HepG2 (cell line): ENCODE measurements at regions not wholly inside any gene's neighbourhood (a gene's known extent, or its start where the extent isn't known, plus 50 kb on each side); places are given as distances from the start of the nearest gene placed in this dataset.

Experiments
- ATAC-seq: fragments of 200-7000 bp; cut with Tn5 transposase; 3 replicates; pipeline ENCODE4 v1.9.1; 2020; ENCODE audit warnings: mild to moderate bottlenecking, moderate library complexity
- BruUV-seq: library from RNA; stranded (reverse); fragments of 400-500 nt; replicated peaks from 2 replicates; lab custom pipeline; 2021; lab: Mats Ljungman, UMichigan
- CTCF ChIA-PET: fragments of 300-600 bp; formaldehyde crosslinking; extraction: SDS; loops from one replicate; lab custom pipeline; 2021; ENCODE audit warnings: low total read pairs, inconsistent platforms, low intra/inter-chr PET ratio; lab: Yijun Ruan, JAX
- POLR2A ChIA-PET: fragments of 350-600 bp; sonication (Branson Sonifier 250); formaldehyde crosslinking; loops from one replicate; lab custom pipeline; 2020; ENCODE audit warnings: antibody characterized with exemption, inconsistent platforms; lab: Yijun Ruan, JAX
- DNase-seq: peaks from one replicate; pipeline ENCODE4 v3.0.0-alpha.2; 2015; ENCODE audit warnings: low spot score
- FAIRE-seq: peaks from 3 replicates; lab custom pipeline; 2011; peaks lifted over from hg19 to GRCh38; lab: Jason Lieb, UNC
- H2AFZ ChIP-seq: one replicate; pipeline ENCODE4 v1.6.1; 2011; ENCODE audit warnings: low read length, inconsistent platforms
- H3K27ac ChIP-seq: fragments of 300-600 bp; 3 replicates; pipeline ENCODE4 v1.8.0; 2011; ENCODE audit warnings: mixed run types, mild to moderate bottlenecking, mixed read lengths, low read length, inconsistent platforms; ENCODE audit not compliant: insufficient read depth; ENCODE audit errors: extremely low read length
- H3K27me3 ChIP-seq, 2 experiments: fragments of 200-600 bp in 1 of 2; 2 replicates in 1 of 2; 3 replicates in 1 of 2; pipeline versions ENCODE4 v1.6.0 to v1.8.0; 2011; ENCODE audit warnings: low read length in 2 of 2, mild to moderate bottlenecking in 2 of 2, moderate library complexity in 2 of 2, inconsistent platforms in 1 of 2; ENCODE audit not compliant: insufficient read depth in 2 of 2, control insufficient read depth in 1 of 2
- H3K36me3 ChIP-seq, 2 experiments: fragments of 200-600 bp in 1 of 2; replicated peaks in 1 of 2; 2 replicates in 1 of 2; 3 replicates in 1 of 2; pipeline versions ENCODE4 v1.5.1 to v1.8.0; 2011; ENCODE audit warnings: low read length in 2 of 2, inconsistent platforms in 1 of 2; ENCODE audit not compliant: insufficient read depth in 2 of 2, control insufficient read depth in 1 of 2
- H3K4me1 ChIP-seq: 2 replicates; pipeline ENCODE4 v1.5.1; 2012; ENCODE audit warnings: low read length, inconsistent platforms; ENCODE audit not compliant: insufficient read depth
- H3K4me2 ChIP-seq: 2 replicates; pipeline ENCODE4 v1.6.0; 2011; ENCODE audit warnings: low read depth, low read length, inconsistent platforms
- H3K4me3 ChIP-seq, 3 experiments: fragments of 200-600 bp in 1 of 3; sonication (generic), shearing (Covaris generic) in 1 of 3; replicated peaks in 1 of 3; 2 replicates each; pipeline ENCODE4 v1.5.1; 2011 to 2016; ENCODE audit warnings: low read length in 3 of 3, inconsistent platforms in 2 of 3, low read depth in 2 of 3, mild to moderate bottlenecking in 2 of 3, control low read depth in 1 of 3, mixed read lengths in 1 of 3; ENCODE audit not compliant: insufficient read depth in 1 of 3
- H3K79me2 ChIP-seq: one replicate; pipeline ENCODE4 v1.6.1; 2011; ENCODE audit warnings: low read length, inconsistent platforms; ENCODE audit not compliant: insufficient read depth
- H3K9ac ChIP-seq: 2 replicates; pipeline ENCODE4 v1.6.0; 2011; ENCODE audit warnings: mild to moderate bottlenecking, low read depth, low read length, inconsistent platforms; ENCODE audit not compliant: insufficient read depth
- H3K9me3 ChIP-seq: 2 replicates; pipeline ENCODE4 v1.5.1; 2012; ENCODE audit warnings: mild to moderate bottlenecking, low read length
- H4K20me1 ChIP-seq: 2 replicates; pipeline ENCODE4 v1.6.0; 2011; ENCODE audit warnings: inconsistent platforms, mild to moderate bottlenecking, low read length, moderate library complexity; ENCODE audit not compliant: insufficient read depth
- EHMT2 ChIP-seq: fragments of 200-600 bp; sonication (generic); IDR thresholded peaks from 2 replicates; pipeline ENCODE4 v1.7.0; 2017; ENCODE audit warnings: antibody characterized with exemption, low read depth, low read length, borderline replicate concordance
- ELF1 ChIP-seq: sonication (generic); formaldehyde crosslinking; IDR thresholded peaks from 2 replicates; pipeline ENCODE4 v1.4.0; 2020; ENCODE audit warnings: missing genetic modification reagents
- KLF9 ChIP-seq: IDR thresholded peaks from 2 replicates; pipeline ENCODE4 v1.6.1; 2016; ENCODE audit warnings: low read depth
- RXRB ChIP-seq: IDR thresholded peaks from 2 replicates; pipeline ENCODE4 v1.6.1; 2016; ENCODE audit warnings: borderline replicate concordance, missing genetic modification reagents, missing compliant biosample characterization
- SCMH1 ChIP-seq: sonication (generic); formaldehyde crosslinking; IDR thresholded peaks from 2 replicates; pipeline ENCODE4 v1.9.0; 2021; ENCODE audit warnings: missing genetic modification reagents, mild to moderate bottlenecking, borderline replicate concordance
- ZFX ChIP-seq: sonication (generic); formaldehyde crosslinking; IDR thresholded peaks from 2 replicates; pipeline ENCODE4 v1.4.0; 2020; ENCODE audit warnings: mild to moderate bottlenecking, low read depth, missing genetic modification reagents, moderate library complexity
- ZMYM4 ChIP-seq: sonication (generic); formaldehyde crosslinking; IDR thresholded peaks from 2 replicates; pipeline ENCODE4 v1.8.1; 2023; ENCODE audit warnings: mild to moderate bottlenecking, missing genetic modification reagents
- ZNF274 ChIP-seq: sonication (generic); formaldehyde crosslinking; IDR thresholded peaks from 2 replicates; pipeline ENCODE4 v1.5.1; 2020; ENCODE audit warnings: mild to moderate bottlenecking, missing genetic modification reagents
- ZNF501 ChIP-seq: sonication (generic); formaldehyde crosslinking; IDR thresholded peaks from 2 replicates; pipeline ENCODE4 v1.5.1; 2020; ENCODE audit warnings: mild to moderate bottlenecking, moderate library complexity, missing genetic modification reagents
- ZNF530 ChIP-seq: sonication (generic); formaldehyde crosslinking; IDR thresholded peaks from 2 replicates; pipeline ENCODE4 v1.5.0; 2020; ENCODE audit warnings: low read depth, mild to moderate bottlenecking, missing genetic modification reagents
- WGBS: methylation state at CpG from one replicate; pipeline ENCODE4 v1.1.6; 2017; ENCODE audit warnings: low lambda C conversion rate; 5-methylcytosine and 5-hydroxymethylcytosine counted together
- in situ Hi-C: cut with HindIII; loops from 2 replicates; pipeline ENCODE4 v1.10.0; 2017; ENCODE audit warnings: low pct_unique_long_range_greater_than_20kb; ENCODE audit not compliant: extremely low pct_ligation_motif_present
- intact Hi-C: fragments of 100-400 bp; cut with micrococcal nuclease; formaldehyde crosslinking; loops from one replicate; pipeline ENCODE4 v1.10.0; 2022; ENCODE audit not compliant: unreplicated experiment

- TF ChIP-seq SCMH1 (CRISPR knock-in tag), result no peak
- no peak for TF ChIP-seq ZNF530
- TF ChIP-seq ZFX (CRISPR knock-in tag), result no peak
Observed at GRCh38 chr5:36535378-36535777, 71.0 kb upstream of the SLC1A3 start (continued).

- ChIA-PET CTCF (no interaction called here), POLR2A (no interaction called here)
- DNase-seq, result no peak
- no peak overlapping the region for H3K4me2 ChIP-seq
- H3K27me3 ChIP-seq, result no peaks in the 10 kb centered on the region; a peak in 1 of 5 replicates
- FAIRE-seq, result no peak
- WGBS, result 18% methylated on average over 3 of the region's 4 CpGs
- in situ Hi-C loops (no loop called here), intact Hi-C loops (no loop called here)
- no peaks in the 10 kb centered on the region for H3K9me3 ChIP-seq
- no peaks in the 10 kb centered on the region for H3K4me1 ChIP-seq
- no TSS peak for BruUV-seq
- no peaks in the 10 kb centered on the region for H4K20me1 ChIP-seq
- no peak overlapping the region for H3K27ac ChIP-seq
- H3K9ac ChIP-seq, result no peak overlapping the region
- no peak overlapping the region for H3K4me3 ChIP-seq
- TF ChIP-seq ZMYM4 (no peak), ZNF501 (CRISPR knock-in tag) (no peak), RXRB (no peak), KLF9 (CRISPR knock-in tag) (no peak), ELF1 (CRISPR knock-in tag) (no peak), EHMT2 (no peak), ZNF274 (no peak)
- no peaks in the 10 kb centered on the region for H3K79me2 ChIP-seq
- no peaks in the 10 kb centered on the region for H3K36me3 ChIP-seq
- ATAC-seq, result no peak
- H2AFZ ChIP-seq, result no peak overlapping the region
Observed at GRCh38 chr5:36535859-36536615, 70.4 kb upstream of the SLC1A3 start.
